Inferior parietal cortex (tissue), 1 donor: ENCODE measurements at regions not wholly inside any gene's neighbourhood (a gene's known extent, or its start where the extent isn't known, plus 50 kb on each side); places are given as distances from the start of the nearest gene placed in this dataset.

Experiments
- DNase-seq: peaks from one replicate; pipeline ENCODE4 v3.0.0-alpha.2; 2016; ENCODE audit errors: extremely low spot score

- DNase-seq: no peak
Observed at GRCh38 chr4:11342401-11342800, 86.3 kb downstream of the HS3ST1 start.

- no peak for DNase-seq
Observed at GRCh38 chr4:11341337-11342043, 87.2 kb downstream of the HS3ST1 start.

- no peak for DNase-seq
Observed at GRCh38 chr4:11338956-11339782, 89.5 kb downstream of the HS3ST1 start.

- no peak for DNase-seq
Observed at GRCh38 chr4:11337287-11337686, 91.4 kb downstream of the HS3ST1 start.

- no peak for DNase-seq
Observed at GRCh38 chr4:11336435-11336834, 92.3 kb downstream of the HS3ST1 start.

GRCh38 chr4:11334887-11335286 is 93.8 kb downstream of the HS3ST1 start:
- no peak for DNase-seq

- DNase-seq: no peak
Observed at GRCh38 chr4:11328401-11328800, 100.3 kb downstream of the HS3ST1 start.

GRCh38 chr4:11326021-11326420 is 102.7 kb downstream of the HS3ST1 start:
- DNase-seq: no peak

GRCh38 chr4:11323771-11324170 is 104.9 kb downstream of the HS3ST1 start:
- no peak for DNase-seq

GRCh38 chr4:11313157-11313943 is 115.3 kb downstream of the HS3ST1 start:
- no peak for DNase-seq

- no peak for DNase-seq
Observed at GRCh38 chr4:11312389-11312788, 116.3 kb downstream of the HS3ST1 start.

- DNase-seq: no peak
Observed at GRCh38 chr4:11301075-11301660, 127.5 kb downstream of the HS3ST1 start.

- no peak for DNase-seq
Observed at GRCh38 chr4:11299836-11300235, 128.9 kb downstream of the HS3ST1 start.

GRCh38 chr4:11299016-11299415 is 129.7 kb downstream of the HS3ST1 start:
- DNase-seq: no peak

- no peak for DNase-seq
Observed at GRCh38 chr4:11298451-11298850, 130.2 kb downstream of the HS3ST1 start.

- no peak for DNase-seq
Observed at GRCh38 chr4:11297627-11298026, 131.1 kb downstream of the HS3ST1 start.

GRCh38 chr4:11297201-11297600 is 131.5 kb downstream of the HS3ST1 start:
- no peak for DNase-seq

GRCh38 chr4:11293866-11294265 is 134.8 kb downstream of the HS3ST1 start:
- no peak for DNase-seq

GRCh38 chr4:11287055-11287454 is 141.6 kb downstream of the HS3ST1 start:
- DNase-seq: no peak

- DNase-seq: no peak
Observed at GRCh38 chr4:11286533-11286932, 142.2 kb downstream of the HS3ST1 start.

- no peak for DNase-seq
Observed at GRCh38 chr4:11281720-11282119, 147.0 kb downstream of the HS3ST1 start.

- DNase-seq: no peak
Observed at GRCh38 chr4:11271263-11271662, 157.4 kb downstream of the HS3ST1 start.
